ENCODE measurements at regions not wholly inside any gene's neighbourhood (a gene's known extent, or its start where the extent isn't known, plus 50 kb on each side); places are given as distances from the start of the nearest gene placed in this dataset.

DNA sequence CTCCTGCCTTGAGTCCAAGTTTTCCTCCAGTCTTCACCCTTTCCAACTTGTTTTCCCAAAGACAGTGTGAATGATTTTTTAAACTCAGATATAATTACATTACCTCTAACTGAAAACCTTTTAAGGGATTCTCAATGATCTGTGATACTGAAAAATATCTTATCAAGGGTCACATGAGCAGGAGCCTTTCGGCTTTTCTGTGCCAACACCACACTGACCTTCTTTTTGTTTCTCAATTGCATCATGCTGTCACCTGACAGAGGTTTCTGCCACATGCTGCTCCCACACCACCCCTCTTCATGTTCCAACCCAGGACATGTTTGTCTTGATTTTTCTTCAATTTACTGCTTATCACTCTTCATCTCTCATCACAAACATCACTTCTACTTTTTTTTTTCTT, 820.0 kb downstream of the PRELID2 start:
- TF ChIP-seq, protein P1, sequence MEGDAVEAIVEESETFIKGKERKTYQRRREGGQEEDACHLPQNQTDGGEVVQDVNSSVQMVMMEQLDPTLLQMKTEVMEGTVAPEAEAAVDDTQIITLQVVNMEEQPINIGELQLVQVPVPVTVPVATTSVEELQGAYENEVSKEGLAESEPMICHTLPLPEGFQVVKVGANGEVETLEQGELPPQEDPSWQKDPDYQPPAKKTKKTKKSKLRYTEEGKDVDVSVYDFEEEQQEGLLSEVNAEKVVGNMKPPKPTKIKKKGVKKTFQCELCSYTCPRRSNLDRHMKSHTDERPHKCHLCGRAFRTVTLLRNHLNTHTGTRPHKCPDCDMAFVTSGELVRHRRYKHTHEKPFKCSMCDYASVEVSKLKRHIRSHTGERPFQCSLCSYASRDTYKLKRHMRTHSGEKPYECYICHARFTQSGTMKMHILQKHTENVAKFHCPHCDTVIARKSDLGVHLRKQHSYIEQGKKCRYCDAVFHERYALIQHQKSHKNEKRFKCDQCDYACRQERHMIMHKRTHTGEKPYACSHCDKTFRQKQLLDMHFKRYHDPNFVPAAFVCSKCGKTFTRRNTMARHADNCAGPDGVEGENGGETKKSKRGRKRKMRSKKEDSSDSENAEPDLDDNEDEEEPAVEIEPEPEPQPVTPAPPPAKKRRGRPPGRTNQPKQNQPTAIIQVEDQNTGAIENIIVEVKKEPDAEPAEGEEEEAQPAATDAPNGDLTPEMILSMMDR (conservative IDR thresholded peaks at IDR 0.05) = no peak
- no peak for TF ChIP-seq EZH2 (IDR thresholded peaks at IDR 0.05; ENCODE audit: low read depth)
